ENCODE measurements at regions not wholly inside any gene's neighbourhood (a gene's known extent, or its start where the extent isn't known, plus 50 kb on each side); places are given as distances from the start of the nearest gene placed in this dataset.
A peak's percentile ranks its signal among the peaks of the same experiment; 100 is the strongest.

GRCh38 chr1:198047913-198048312 lies 108.9 kb upstream of the NEK7 start:
- Mint-ChIP-seq H3K4me1 (ENCODE audit: low read depth, unreplicated experiment) (no peaks in the 10 kb centered on the region), H3K4me3 (ENCODE audit: unreplicated experiment) (no peak overlapping the region), H3K27me3 (ENCODE audit: unreplicated experiment) (no peaks in the 10 kb centered on the region), H3K9me3 (ENCODE audit: unreplicated experiment) (no peaks in the 10 kb centered on the region), H3K36me3 (ENCODE audit: unreplicated experiment) (no peaks in the 10 kb centered on the region), H3K27ac (ENCODE audit: unreplicated experiment) (no peak overlapping the region)
- TF ChIP-seq, protein P1, sequence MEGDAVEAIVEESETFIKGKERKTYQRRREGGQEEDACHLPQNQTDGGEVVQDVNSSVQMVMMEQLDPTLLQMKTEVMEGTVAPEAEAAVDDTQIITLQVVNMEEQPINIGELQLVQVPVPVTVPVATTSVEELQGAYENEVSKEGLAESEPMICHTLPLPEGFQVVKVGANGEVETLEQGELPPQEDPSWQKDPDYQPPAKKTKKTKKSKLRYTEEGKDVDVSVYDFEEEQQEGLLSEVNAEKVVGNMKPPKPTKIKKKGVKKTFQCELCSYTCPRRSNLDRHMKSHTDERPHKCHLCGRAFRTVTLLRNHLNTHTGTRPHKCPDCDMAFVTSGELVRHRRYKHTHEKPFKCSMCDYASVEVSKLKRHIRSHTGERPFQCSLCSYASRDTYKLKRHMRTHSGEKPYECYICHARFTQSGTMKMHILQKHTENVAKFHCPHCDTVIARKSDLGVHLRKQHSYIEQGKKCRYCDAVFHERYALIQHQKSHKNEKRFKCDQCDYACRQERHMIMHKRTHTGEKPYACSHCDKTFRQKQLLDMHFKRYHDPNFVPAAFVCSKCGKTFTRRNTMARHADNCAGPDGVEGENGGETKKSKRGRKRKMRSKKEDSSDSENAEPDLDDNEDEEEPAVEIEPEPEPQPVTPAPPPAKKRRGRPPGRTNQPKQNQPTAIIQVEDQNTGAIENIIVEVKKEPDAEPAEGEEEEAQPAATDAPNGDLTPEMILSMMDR (IDR thresholded peaks at IDR 0.05; ENCODE audit: partially characterized antibody, unreplicated experiment) = no peak
- DNase-seq = no peak

DNA sequence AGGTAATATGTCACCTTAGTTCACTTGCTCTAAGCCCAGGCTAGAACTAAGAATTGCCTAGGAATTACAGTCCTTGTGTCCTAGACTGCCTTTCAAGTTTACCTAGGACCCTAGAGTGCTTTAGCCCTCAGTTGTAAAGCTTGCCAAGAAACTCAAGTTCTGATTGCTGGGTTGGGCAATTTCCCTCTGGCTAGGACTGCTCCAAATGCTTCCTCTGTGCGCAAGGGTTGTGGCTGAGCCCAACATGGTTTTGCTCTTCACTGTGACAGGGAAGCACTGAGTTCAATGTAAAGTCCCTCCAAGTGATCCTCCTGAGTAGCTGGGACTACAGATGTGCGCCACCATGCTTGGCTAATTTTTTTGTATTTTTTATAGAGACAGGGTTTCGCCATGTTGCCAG lies 102.3 kb upstream of the NEK7 start:
- DNase-seq = no peak
- no peak overlapping the region for H3K27ac Mint-ChIP-seq (ENCODE audit: unreplicated experiment)
- H3K4me3 Mint-ChIP-seq (ENCODE audit: unreplicated experiment) = no peak overlapping the region
- no peaks in the 10 kb centered on the region for H3K36me3 Mint-ChIP-seq (ENCODE audit: unreplicated experiment)
- TF ChIP-seq, protein P1 (IDR thresholded peaks at IDR 0.05; ENCODE audit: partially characterized antibody, unreplicated experiment) = no peak
- H3K9me3 Mint-ChIP-seq (ENCODE audit: unreplicated experiment) = peaks cover 2% of the 10 kb centered on the region
- no peaks in the 10 kb centered on the region for H3K27me3 Mint-ChIP-seq (ENCODE audit: unreplicated experiment)
- no peaks in the 10 kb centered on the region for H3K4me1 Mint-ChIP-seq (ENCODE audit: low read depth, unreplicated experiment)

- H3K27me3 Mint-ChIP-seq (ENCODE audit: unreplicated experiment) = no peaks in the 10 kb centered on the region
- H3K9me3 Mint-ChIP-seq (ENCODE audit: unreplicated experiment) = peaks cover 2% of the 10 kb centered on the region
- no peaks in the 10 kb centered on the region for H3K36me3 Mint-ChIP-seq (ENCODE audit: unreplicated experiment)
- TF ChIP-seq, protein P1 (IDR thresholded peaks at IDR 0.05; ENCODE audit: partially characterized antibody, unreplicated experiment) = peak; percentile 45
- no peak overlapping the region for H3K27ac Mint-ChIP-seq (ENCODE audit: unreplicated experiment)
- DNase-seq = peak; percentile 29
- no peak overlapping the region for H3K4me3 Mint-ChIP-seq (ENCODE audit: unreplicated experiment)
- no peaks in the 10 kb centered on the region for H3K4me1 Mint-ChIP-seq (ENCODE audit: low read depth, unreplicated experiment)
These were observed 100.5 kb upstream of the NEK7 start for GRCh38 chr1:198056255-198056654.

DNA sequence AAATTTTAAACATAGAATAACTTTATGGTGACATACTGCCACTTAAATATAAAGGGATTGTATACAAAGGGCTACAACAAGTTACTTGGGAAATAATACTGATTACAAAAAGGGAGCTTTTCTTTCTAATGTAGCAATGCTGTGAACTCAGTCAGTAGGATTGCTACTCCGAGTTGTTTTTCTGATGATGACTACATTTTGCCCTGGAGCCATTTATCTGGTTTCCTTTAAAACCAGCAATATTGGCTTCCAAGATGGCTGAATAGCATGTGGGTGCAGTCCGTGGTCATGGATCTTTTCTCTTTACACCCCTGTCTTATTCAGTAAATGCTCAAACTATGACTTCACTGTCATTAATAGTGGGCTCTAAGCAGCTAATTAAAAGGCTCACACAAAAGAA lies 92.6 kb upstream of the NEK7 start:
- no peaks in the 10 kb centered on the region for H3K27me3 Mint-ChIP-seq (ENCODE audit: unreplicated experiment)
- no peak overlapping the region for H3K27ac Mint-ChIP-seq (ENCODE audit: unreplicated experiment)
- no peak overlapping the region for H3K4me3 Mint-ChIP-seq (ENCODE audit: unreplicated experiment)
- no peak for DNase-seq
- TF ChIP-seq, protein P1 (IDR thresholded peaks at IDR 0.05; ENCODE audit: partially characterized antibody, unreplicated experiment) = no peak
- H3K36me3 Mint-ChIP-seq (ENCODE audit: unreplicated experiment) = no peaks in the 10 kb centered on the region
- H3K9me3 Mint-ChIP-seq (ENCODE audit: unreplicated experiment) = no peaks in the 10 kb centered on the region
- H3K4me1 Mint-ChIP-seq (ENCODE audit: low read depth, unreplicated experiment) = no peaks in the 10 kb centered on the region

- DNase-seq = no peak
- TF ChIP-seq, protein P1 (IDR thresholded peaks at IDR 0.05; ENCODE audit: partially characterized antibody, unreplicated experiment) = no peak
- Mint-ChIP-seq H3K9me3 (ENCODE audit: unreplicated experiment) (no peaks in the 10 kb centered on the region), H3K27me3 (ENCODE audit: unreplicated experiment) (no peaks in the 10 kb centered on the region), H3K27ac (ENCODE audit: unreplicated experiment) (no peak overlapping the region), H3K4me3 (ENCODE audit: unreplicated experiment) (no peak overlapping the region), H3K4me1 (ENCODE audit: low read depth, unreplicated experiment) (no peaks in the 10 kb centered on the region), H3K36me3 (ENCODE audit: unreplicated experiment) (no peaks in the 10 kb centered on the region)
These were observed 88.5 kb upstream of the NEK7 start for GRCh38 chr1:198068285-198068684.

Data from glutamatergic neuron (in vitro differentiated cells).